Cardiac muscle cell (in vitro differentiated cells and primary cell): ENCODE measurements at regions not wholly inside any gene's neighbourhood (a gene's known extent, or its start where the extent isn't known, plus 50 kb on each side); places are given as distances from the start of the nearest gene placed in this dataset.
A peak's percentile ranks its signal among the peaks of the same experiment; 100 is the strongest.

Source experiments
- DNase-seq, 2 donors: peaks; one replicate each; pipeline versions ENCODE4 v3.0.0 to v3.0.0-alpha.2; 2010 to 2017; ENCODE audit warnings: low read depth in 1 of 2, low spot score in 1 of 2
- H3K27ac ChIP-seq: fragments of 200-600 bp; sonication (generic); 2 replicates; pipeline ENCODE4 v1.5.1; 2016
- H3K27me3 ChIP-seq: fragments of 200-600 bp; sonication (generic); 2 replicates; pipeline ENCODE4 v1.6.0; 2016; ENCODE audit warnings: control low read depth
- H3K36me3 ChIP-seq: fragments of 200-600 bp; sonication (generic); 2 replicates; pipeline ENCODE4 v1.5.1; 2016; ENCODE audit warnings: control low read depth
- H3K4me1 ChIP-seq: fragments of 200-600 bp; sonication (generic); 2 replicates; pipeline ENCODE4 v1.8.1; 2017; ENCODE audit warnings: low read depth, mild to moderate bottlenecking, mixed run types
- H3K4me3 ChIP-seq: fragments of 200-600 bp; sonication (generic); 2 replicates; pipeline ENCODE4 v1.5.1; 2016; ENCODE audit warnings: mild to moderate bottlenecking
- H3K9me3 ChIP-seq: fragments of 200-600 bp; sonication (generic); 2 replicates; pipeline ENCODE4 v1.5.1; 2017; ENCODE audit warnings: low read depth, mild to moderate bottlenecking, control low read depth
- CTCF ChIP-seq: IDR thresholded peaks from 2 replicates; pipeline ENCODE4 v1.5.1; 2012; ENCODE audit warnings: low read depth, mild to moderate bottlenecking, low read length

- Histone ChIP-seq H3K9me3 (no peaks in the 10 kb centered on the region), H3K27me3 (no peaks in the 10 kb centered on the region), H3K4me3 (no peak overlapping the region), H3K36me3 (no peaks in the 10 kb centered on the region), H3K27ac (no peak overlapping the region), H3K4me1 (no peaks in the 10 kb centered on the region)
- no peak for DNase-seq
- no peak for TF ChIP-seq CTCF
Measured at GRCh38 chr3:70870576-70870975, 558.1 kb upstream of the MDFIC2 start.

- H3K27me3 ChIP-seq = no peaks in the 10 kb centered on the region
- H3K36me3 ChIP-seq = no peaks in the 10 kb centered on the region
- no peaks in the 10 kb centered on the region for H3K4me1 ChIP-seq
- H3K9me3 ChIP-seq = no peaks in the 10 kb centered on the region
- DNase-seq = no peak
- H3K27ac ChIP-seq = no peak overlapping the region
- no peak overlapping the region for H3K4me3 ChIP-seq
- no peak for TF ChIP-seq CTCF
Measured at GRCh38 chr3:70868561-70868960, 556.1 kb upstream of the MDFIC2 start.

- no peaks in the 10 kb centered on the region for H3K9me3 ChIP-seq
- H3K27me3 ChIP-seq = no peaks in the 10 kb centered on the region
Measured at GRCh38 chr3:70863049-70863448, 550.6 kb upstream of the MDFIC2 start.

GRCh38 chr3:70861855-70862254 lies 549.4 kb upstream of the MDFIC2 start:
- Histone ChIP-seq H3K36me3 (no peaks in the 10 kb centered on the region), H3K4me1 (no peaks in the 10 kb centered on the region), H3K27me3 (no peaks in the 10 kb centered on the region), H3K27ac (no peak overlapping the region), H3K9me3 (no peaks in the 10 kb centered on the region), H3K4me3 (no peak overlapping the region)
- peak in 1 of 2 donors; percentile 81 for DNase-seq
- no peak for TF ChIP-seq CTCF

More at GRCh38 chr3:70863049-70863448, 550.6 kb upstream of the MDFIC2 start:
- H3K36me3 ChIP-seq = no peaks in the 10 kb centered on the region
- TF ChIP-seq CTCF = no peak
- no peak overlapping the region for H3K4me3 ChIP-seq
- no peak for DNase-seq
- no peaks in the 10 kb centered on the region for H3K4me1 ChIP-seq
- H3K27ac ChIP-seq = no peak overlapping the region

- TF ChIP-seq CTCF = no peak
- Histone ChIP-seq H3K36me3 (no peaks in the 10 kb centered on the region), H3K27ac (no peak overlapping the region), H3K4me3 (no peak overlapping the region), H3K9me3 (no peaks in the 10 kb centered on the region), H3K4me1 (no peaks in the 10 kb centered on the region), H3K27me3 (no peaks in the 10 kb centered on the region)
- DNase-seq = peak in 1 of 2 donors; percentile 43
Measured at GRCh38 chr3:70861234-70861633, 548.8 kb upstream of the MDFIC2 start.

- no peaks in the 10 kb centered on the region for H3K27me3 ChIP-seq
- H3K4me1 ChIP-seq = no peaks in the 10 kb centered on the region
- H3K36me3 ChIP-seq = no peaks in the 10 kb centered on the region
- no peak for TF ChIP-seq CTCF
- H3K27ac ChIP-seq = no peak overlapping the region
- no peak for DNase-seq
- H3K9me3 ChIP-seq = no peaks in the 10 kb centered on the region
- H3K4me3 ChIP-seq = no peak overlapping the region
Measured at GRCh38 chr3:70857916-70858315, 545.5 kb upstream of the MDFIC2 start.
